ENCODE measurements at regions not wholly inside any gene's neighbourhood (a gene's known extent, or its start where the extent isn't known, plus 50 kb on each side); places are given as distances from the start of the nearest gene placed in this dataset.
A peak's percentile ranks its signal among the peaks of the same experiment; 100 is the strongest.

GRCh38 chr6:71531841-71532240 lies 243.2 kb downstream of the OGFRL1 start:
- DNase-seq = no peak

GRCh38 chr6:71533939-71534379 lies 245.3 kb downstream of the OGFRL1 start:
- peak; percentile 15 for DNase-seq

GRCh38 chr6:71534921-71535320 lies 246.3 kb downstream of the OGFRL1 start:
- no peak for DNase-seq

GRCh38 chr6:71537717-71538116 lies 249.1 kb downstream of the OGFRL1 start:
- DNase-seq = no peak

- DNase-seq = no peak
These were observed 255.4 kb downstream of the OGFRL1 start for GRCh38 chr6:71544028-71544427.

GRCh38 chr6:71544906-71545305 lies 256.3 kb downstream of the OGFRL1 start:
- no peak for DNase-seq

GRCh38 chr6:71545905-71546304 lies 257.3 kb downstream of the OGFRL1 start:
- no peak for DNase-seq

- DNase-seq = no peak
These were observed 263.2 kb downstream of the OGFRL1 start for GRCh38 chr6:71551798-71552197.

GRCh38 chr6:71556141-71556540 lies 267.5 kb downstream of the OGFRL1 start:
- no peak for DNase-seq

- DNase-seq = no peak
These were observed 270.4 kb downstream of the OGFRL1 start for GRCh38 chr6:71558974-71559373.

GRCh38 chr6:71567562-71567961 lies 279.0 kb downstream of the OGFRL1 start:
- no peak for DNase-seq

GRCh38 chr6:71577766-71578165 lies 289.2 kb downstream of the OGFRL1 start:
- DNase-seq = no peak

- DNase-seq = no peak
These were observed 291.3 kb downstream of the OGFRL1 start for GRCh38 chr6:71579902-71580301.

GRCh38 chr6:71582820-71583219 lies 294.2 kb downstream of the OGFRL1 start:
- no peak for DNase-seq

- DNase-seq = no peak
These were observed 296.3 kb downstream of the OGFRL1 start for GRCh38 chr6:71584712-71585436.

GRCh38 chr6:71585472-71585871 lies 296.9 kb downstream of the OGFRL1 start:
- DNase-seq = no peak

GRCh38 chr6:71588490-71588889 lies 297.9 kb upstream of the RIMS1 start:
- DNase-seq = no peak

GRCh38 chr6:71589254-71589653 lies 297.1 kb upstream of the RIMS1 start:
- DNase-seq = no peak

GRCh38 chr6:71592643-71593042 lies 293.7 kb upstream of the RIMS1 start:
- no peak for DNase-seq

- DNase-seq = peak; percentile 10
These were observed 287.0 kb upstream of the RIMS1 start for GRCh38 chr6:71599359-71599758.

- no peak for DNase-seq
These were observed 283.9 kb upstream of the RIMS1 start for GRCh38 chr6:71602385-71603007.

- no peak for DNase-seq
These were observed 283.3 kb upstream of the RIMS1 start for GRCh38 chr6:71603021-71603420.

GRCh38 chr6:71608646-71609045 lies 277.7 kb upstream of the RIMS1 start:
- DNase-seq = no peak

GRCh38 chr6:71619836-71620235 lies 266.5 kb upstream of the RIMS1 start:
- no peak for DNase-seq
